ENCODE measurements at regions not wholly inside any gene's neighbourhood (a gene's known extent, or its start where the extent isn't known, plus 50 kb on each side); places are given as distances from the start of the nearest gene placed in this dataset.

DNA sequence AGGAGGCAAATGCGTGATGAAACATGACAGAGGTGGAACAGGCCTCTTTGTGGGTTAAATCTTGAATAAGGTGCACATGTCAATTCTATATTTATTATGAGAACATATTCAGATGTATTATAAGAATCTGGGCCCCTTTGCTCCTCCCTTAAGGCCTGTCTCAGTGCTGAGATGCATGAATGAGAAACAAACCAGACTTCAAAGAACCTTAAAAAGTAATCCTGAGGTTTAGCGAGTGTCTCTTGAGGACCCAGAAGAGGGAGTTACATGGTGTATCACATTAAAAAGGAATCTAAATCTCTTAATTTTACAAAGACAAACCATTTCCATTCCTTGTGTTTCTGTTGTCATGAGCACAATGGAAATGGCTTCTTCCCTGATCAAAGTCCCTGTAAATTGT, 170.9 kb upstream of the TBC1D5 start:
- H3K4me1 ChIP-seq, result no peaks in the 10 kb centered on the region
- H3K27ac ChIP-seq (replicated peaks), result no peak overlapping the region
- intact Hi-C loops (cut with micrococcal nuclease), result no loop called here
- DNase-seq, result no peak
- H3K27me3 ChIP-seq (ENCODE audit: low read depth), result peaks cover 46% of the 10 kb centered on the region
- H3K4me3 ChIP-seq, result no peak overlapping the region
- H3K9me3 ChIP-seq (replicated peaks), result no peaks in the 10 kb centered on the region
- TF ChIP-seq, protein P1, sequence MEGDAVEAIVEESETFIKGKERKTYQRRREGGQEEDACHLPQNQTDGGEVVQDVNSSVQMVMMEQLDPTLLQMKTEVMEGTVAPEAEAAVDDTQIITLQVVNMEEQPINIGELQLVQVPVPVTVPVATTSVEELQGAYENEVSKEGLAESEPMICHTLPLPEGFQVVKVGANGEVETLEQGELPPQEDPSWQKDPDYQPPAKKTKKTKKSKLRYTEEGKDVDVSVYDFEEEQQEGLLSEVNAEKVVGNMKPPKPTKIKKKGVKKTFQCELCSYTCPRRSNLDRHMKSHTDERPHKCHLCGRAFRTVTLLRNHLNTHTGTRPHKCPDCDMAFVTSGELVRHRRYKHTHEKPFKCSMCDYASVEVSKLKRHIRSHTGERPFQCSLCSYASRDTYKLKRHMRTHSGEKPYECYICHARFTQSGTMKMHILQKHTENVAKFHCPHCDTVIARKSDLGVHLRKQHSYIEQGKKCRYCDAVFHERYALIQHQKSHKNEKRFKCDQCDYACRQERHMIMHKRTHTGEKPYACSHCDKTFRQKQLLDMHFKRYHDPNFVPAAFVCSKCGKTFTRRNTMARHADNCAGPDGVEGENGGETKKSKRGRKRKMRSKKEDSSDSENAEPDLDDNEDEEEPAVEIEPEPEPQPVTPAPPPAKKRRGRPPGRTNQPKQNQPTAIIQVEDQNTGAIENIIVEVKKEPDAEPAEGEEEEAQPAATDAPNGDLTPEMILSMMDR (IDR thresholded peaks at IDR 0.05; ENCODE audit: borderline replicate concordance), result no peak
- H3K36me3 ChIP-seq, result no peaks in the 10 kb centered on the region

DNA sequence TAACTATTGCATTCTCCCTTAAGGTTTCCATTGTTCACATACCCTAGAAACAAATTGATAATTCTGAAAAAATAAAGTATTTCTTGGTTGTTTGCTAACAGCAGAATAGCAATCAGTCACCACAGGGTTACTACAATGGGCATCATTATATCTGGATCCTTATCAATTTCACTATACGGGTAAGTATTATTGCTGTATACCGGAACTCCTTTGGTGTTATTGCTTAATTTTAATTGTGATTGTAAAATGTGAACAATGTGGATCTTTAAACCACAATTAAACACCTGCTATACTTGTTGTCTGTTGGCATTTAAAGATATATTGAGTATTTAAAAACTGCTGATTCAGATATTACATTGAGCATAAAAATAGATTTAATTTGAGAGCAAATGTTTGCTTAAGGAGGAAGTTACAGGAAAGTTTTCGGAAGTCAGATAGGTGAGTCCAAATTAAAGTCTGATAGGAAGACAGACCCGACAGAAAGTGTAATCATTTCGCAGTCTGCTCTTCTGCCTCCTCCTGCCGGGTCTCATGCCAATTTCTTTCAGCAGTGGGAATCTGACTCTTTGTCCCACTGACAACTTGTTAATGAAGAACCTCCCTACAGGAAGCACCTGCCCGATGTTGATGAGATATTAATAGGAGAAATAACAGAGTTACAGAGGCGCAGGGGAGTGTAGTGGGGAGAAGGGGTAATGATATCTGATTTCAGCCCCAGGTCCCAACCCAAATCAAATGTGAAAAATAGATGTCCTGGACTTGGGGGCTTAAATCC, 169.7 kb upstream of the TBC1D5 start:
- Histone ChIP-seq H3K4me1 (no peaks in the 10 kb centered on the region), H3K36me3 (no peaks in the 10 kb centered on the region), H3K9me3 (replicated peaks) (no peaks in the 10 kb centered on the region), H3K27me3 (ENCODE audit: low read depth) (peaks cover 38% of the 10 kb centered on the region), H3K27ac (replicated peaks) (no peak overlapping the region), H3K4me3 (no peak overlapping the region)
- TF ChIP-seq, protein P1 (IDR thresholded peaks at IDR 0.05; ENCODE audit: borderline replicate concordance), result no peak
- DNase-seq, result no peak
- intact Hi-C loops (cut with micrococcal nuclease), result no loop called here

DNA sequence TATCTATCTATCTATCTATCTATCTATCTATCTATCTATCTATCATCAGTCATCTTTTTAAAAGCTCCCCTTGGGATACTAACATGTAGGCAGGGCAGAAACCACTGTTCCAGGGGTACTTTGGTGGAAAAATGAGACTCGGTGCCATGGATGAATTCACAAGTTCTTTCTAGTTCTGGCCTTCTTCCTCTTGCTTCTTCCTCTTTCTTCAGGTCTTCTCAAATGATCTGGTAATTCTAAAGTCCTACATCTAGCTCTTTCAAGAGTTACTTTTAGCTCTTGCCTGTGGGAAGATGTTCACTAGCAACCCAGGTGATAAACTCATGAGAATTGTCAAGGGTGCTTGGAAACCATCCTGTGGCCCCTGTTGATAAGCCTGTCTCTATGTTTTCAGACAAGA, 168.5 kb upstream of the TBC1D5 start:
- TF ChIP-seq, protein P1 (IDR thresholded peaks at IDR 0.05; ENCODE audit: borderline replicate concordance), result no peak
- Histone ChIP-seq H3K27me3 (ENCODE audit: low read depth) (peaks cover 38% of the 10 kb centered on the region), H3K9me3 (replicated peaks) (no peaks in the 10 kb centered on the region), H3K4me3 (no peak overlapping the region), H3K36me3 (no peaks in the 10 kb centered on the region), H3K27ac (replicated peaks) (no peak overlapping the region), H3K4me1 (no peaks in the 10 kb centered on the region)
- intact Hi-C loops (cut with micrococcal nuclease), result no loop called here
- DNase-seq, result no peak

DNA sequence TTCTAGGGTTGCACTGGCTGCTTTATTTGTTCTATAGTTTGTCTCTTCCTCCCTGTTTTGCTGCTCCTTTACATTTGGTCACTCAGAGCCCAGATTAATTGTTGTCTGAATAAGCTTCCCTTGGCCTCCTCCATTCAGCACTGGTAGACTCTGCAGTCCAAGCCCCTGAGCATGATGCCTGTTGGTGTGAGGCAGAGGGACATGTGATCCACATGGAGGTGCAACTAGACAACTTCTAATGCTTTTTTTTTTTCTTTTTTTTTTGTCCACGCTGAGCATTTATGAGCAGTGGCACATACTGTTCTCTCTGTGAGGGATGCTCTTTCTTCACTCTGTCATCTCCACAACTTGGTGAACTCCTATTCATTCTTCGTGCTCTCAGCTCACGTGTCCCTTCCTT, 167.3 kb upstream of the TBC1D5 start:
- DNase-seq, result no peak
- H3K27ac ChIP-seq (replicated peaks), result no peak overlapping the region
- intact Hi-C loops (cut with micrococcal nuclease), result no loop called here
- H3K27me3 ChIP-seq (ENCODE audit: low read depth), result peaks cover 45% of the 10 kb centered on the region
- TF ChIP-seq, protein P1 (IDR thresholded peaks at IDR 0.05; ENCODE audit: borderline replicate concordance), result no peak
- H3K4me1 ChIP-seq, result no peaks in the 10 kb centered on the region
- H3K36me3 ChIP-seq, result no peaks in the 10 kb centered on the region
- H3K4me3 ChIP-seq, result no peak overlapping the region
- H3K9me3 ChIP-seq (replicated peaks), result no peaks in the 10 kb centered on the region

DNA sequence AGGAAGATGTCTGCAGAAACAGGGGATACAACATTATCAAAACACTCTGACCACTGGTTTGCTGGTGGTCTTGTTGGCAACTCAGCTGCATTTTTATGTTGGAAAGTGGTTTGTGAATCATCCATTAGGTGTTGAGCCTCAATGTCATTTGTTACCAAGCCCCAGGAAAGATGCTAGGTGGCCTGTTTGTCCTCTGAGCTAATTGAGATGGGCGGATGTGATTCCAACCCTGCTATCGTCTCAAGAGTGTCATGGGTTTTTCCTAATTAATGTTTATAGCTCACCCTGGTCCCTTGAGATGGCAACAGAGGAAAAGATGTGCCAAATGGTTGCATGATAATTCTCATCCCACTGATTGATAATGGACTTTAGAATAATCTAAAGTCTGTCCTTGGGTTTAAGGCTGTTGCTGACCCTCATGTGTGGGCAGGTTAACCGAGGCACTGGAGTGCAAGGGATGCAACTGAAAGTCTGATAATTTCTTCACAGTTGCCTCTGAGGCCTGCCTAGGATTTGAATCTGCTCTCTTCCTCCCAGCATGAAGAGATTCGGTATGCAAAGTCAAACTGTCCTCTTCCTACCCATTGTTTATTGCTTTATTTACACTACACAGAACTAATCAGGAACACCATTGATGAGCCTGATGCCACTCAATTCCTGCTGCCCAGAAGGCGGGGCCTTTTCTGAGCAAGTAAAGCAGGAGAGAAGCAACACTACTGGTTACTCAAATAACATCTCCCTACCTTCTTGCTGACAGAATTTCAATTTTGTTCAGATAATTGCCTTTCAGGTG, 166.2 kb upstream of the TBC1D5 start:
- intact Hi-C loops (cut with micrococcal nuclease), result no loop called here
- peaks cover 34% of the 10 kb centered on the region for H3K27me3 ChIP-seq (ENCODE audit: low read depth)
- no peak overlapping the region for H3K27ac ChIP-seq (replicated peaks)
- no peak for DNase-seq
- H3K4me1 ChIP-seq, result no peaks in the 10 kb centered on the region
- no peak overlapping the region for H3K4me3 ChIP-seq
- H3K9me3 ChIP-seq (replicated peaks), result no peaks in the 10 kb centered on the region
- TF ChIP-seq, protein P1 (IDR thresholded peaks at IDR 0.05; ENCODE audit: borderline replicate concordance), result no peak
- H3K36me3 ChIP-seq, result no peaks in the 10 kb centered on the region
